ENCODE measurements at regions not wholly inside any gene's neighbourhood (a gene's known extent, or its start where the extent isn't known, plus 50 kb on each side); places are given as distances from the start of the nearest gene placed in this dataset.

DNA sequence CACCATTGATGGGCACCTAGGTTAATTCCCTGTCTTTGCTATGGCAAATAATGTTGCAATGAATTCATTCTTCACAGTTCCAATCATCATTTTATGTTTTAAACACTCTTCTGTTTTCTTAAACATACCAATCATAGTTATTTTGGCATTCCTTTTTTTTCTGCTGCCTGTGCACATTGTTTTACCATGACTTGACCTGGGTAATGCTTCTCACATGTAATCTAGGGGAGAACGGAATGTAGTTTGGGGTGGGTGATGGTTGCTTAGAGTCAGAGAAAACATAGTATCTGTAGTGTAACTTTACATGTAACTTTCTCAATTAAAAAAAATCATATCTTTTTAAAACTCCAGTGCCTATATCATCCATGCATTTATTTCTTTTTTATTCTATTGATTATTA, 1945.3 kb upstream of the RAG2 start:
- Histone ChIP-seq H3K9ac (ENCODE audit: control insufficient read depth, insufficient read depth, low read length) (no peak overlapping the region), H3K4me2 (ENCODE audit: control insufficient read depth, insufficient read depth) (no peak overlapping the region), H3K27ac (ENCODE audit: control insufficient read depth, insufficient read depth) (no peak overlapping the region), H2AFZ (ENCODE audit: control insufficient read depth, low read depth, low read length) (no peak overlapping the region), H3K4me3 (no peak overlapping the region), H3K79me2 (ENCODE audit: control insufficient read depth, insufficient read depth, low read length) (no peaks in the 10 kb centered on the region), H3K36me3 (ENCODE audit: control insufficient read depth in 2 of 2, insufficient read depth in 2 of 2, low read length in 1 of 2) (no peaks in the 10 kb centered on the region), H4K20me1 (ENCODE audit: control insufficient read depth, insufficient read depth) (no peaks in the 10 kb centered on the region), H3K4me1 (ENCODE audit: control insufficient read depth, insufficient read depth, low read length) (no peaks in the 10 kb centered on the region), H3K9me3 (replicated peaks; ENCODE audit: control insufficient read depth, insufficient read depth, low read length) (no peaks in the 10 kb centered on the region), H3K27me3 (replicated peaks in 1 of 2; ENCODE audit: control insufficient read depth in 2 of 2, insufficient read depth in 2 of 2, low read length in 1 of 2) (no peaks in the 10 kb centered on the region)
- ChIA-PET SMC1A (ENCODE audit: uncharacterized antibody, unreplicated experiment) (no interaction called here), CTCF (no interaction called here), RAD21 (ENCODE audit: unreplicated experiment) (no interaction called here), POLR2A (no interaction called here)
- ATAC-seq (no peak), DNase-seq (ENCODE audit: low read depth, low spot score) (no peak), FAIRE-seq (no peak)
- BruUV-seq (replicated peaks): no TSS peak
- intact Hi-C loops (cut with micrococcal nuclease; ENCODE audit: unreplicated experiment) (no loop called here), in situ Hi-C loops (cut with MboI) (no loop called here)
- WGBS (ENCODE audit: insufficient coverage, insufficient replicate concordance, low lambda C conversion rate, missing lambda C conversion rate): 45% methylated on average over 1 of the region's 1 CpG
- TF ChIP-seq CHD2 (IDR thresholded peaks at IDR 0.05; ENCODE audit: borderline replicate concordance, low read depth, low read length) (no peak), FOXK2 (IDR thresholded peaks at IDR 0.05) (no peak), KAT2A (conservative IDR thresholded peaks at IDR 0.05; ENCODE audit: control insufficient read depth, low read depth, low read length) (no peak), EGR1 (IDR thresholded peaks at IDR 0.05; ENCODE audit: borderline replicate concordance in 1 of 2, low read depth in 2 of 2, low read length in 2 of 2) (no peak), GABPA (IDR thresholded peaks at IDR 0.05; ENCODE audit: low read depth) (no peak), DPF2 (IDR thresholded peaks at IDR 0.05) (no peak), GATAD2B (conservative IDR thresholded peaks at IDR 0.05; ENCODE audit: low read depth) (no peak), HCFC1 (IDR thresholded peaks at IDR 0.05; ENCODE audit: low read length) (no peak), RFX5 (IDR thresholded peaks at IDR 0.05; ENCODE audit: low read depth, low read length) (no peak)
- TF ChIP-seq, protein P1, sequence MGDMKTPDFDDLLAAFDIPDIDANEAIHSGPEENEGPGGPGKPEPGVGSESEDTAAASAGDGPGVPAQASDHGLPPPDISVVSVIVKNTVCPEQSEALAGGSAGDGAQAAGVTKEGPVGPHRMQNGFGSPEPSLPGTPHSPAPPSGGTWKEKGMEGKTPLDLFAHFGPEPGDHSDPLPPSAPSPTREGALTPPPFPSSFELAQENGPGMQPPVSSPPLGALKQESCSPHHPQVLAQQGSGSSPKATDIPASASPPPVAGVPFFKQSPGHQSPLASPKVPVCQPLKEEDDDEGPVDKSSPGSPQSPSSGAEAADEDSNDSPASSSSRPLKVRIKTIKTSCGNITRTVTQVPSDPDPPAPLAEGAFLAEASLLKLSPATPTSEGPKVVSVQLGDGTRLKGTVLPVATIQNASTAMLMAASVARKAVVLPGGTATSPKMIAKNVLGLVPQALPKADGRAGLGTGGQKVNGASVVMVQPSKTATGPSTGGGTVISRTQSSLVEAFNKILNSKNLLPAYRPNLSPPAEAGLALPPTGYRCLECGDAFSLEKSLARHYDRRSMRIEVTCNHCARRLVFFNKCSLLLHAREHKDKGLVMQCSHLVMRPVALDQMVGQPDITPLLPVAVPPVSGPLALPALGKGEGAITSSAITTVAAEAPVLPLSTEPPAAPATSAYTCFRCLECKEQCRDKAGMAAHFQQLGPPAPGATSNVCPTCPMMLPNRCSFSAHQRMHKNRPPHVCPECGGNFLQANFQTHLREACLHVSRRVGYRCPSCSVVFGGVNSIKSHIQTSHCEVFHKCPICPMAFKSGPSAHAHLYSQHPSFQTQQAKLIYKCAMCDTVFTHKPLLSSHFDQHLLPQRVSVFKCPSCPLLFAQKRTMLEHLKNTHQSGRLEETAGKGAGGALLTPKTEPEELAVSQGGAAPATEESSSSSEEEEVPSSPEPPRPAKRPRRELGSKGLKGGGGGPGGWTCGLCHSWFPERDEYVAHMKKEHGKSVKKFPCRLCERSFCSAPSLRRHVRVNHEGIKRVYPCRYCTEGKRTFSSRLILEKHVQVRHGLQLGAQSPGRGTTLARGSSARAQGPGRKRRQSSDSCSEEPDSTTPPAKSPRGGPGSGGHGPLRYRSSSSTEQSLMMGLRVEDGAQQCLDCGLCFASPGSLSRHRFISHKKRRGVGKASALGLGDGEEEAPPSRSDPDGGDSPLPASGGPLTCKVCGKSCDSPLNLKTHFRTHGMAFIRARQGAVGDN (IDR thresholded peaks at IDR 0.05): no peak
- TF ChIP-seq, protein P2, sequence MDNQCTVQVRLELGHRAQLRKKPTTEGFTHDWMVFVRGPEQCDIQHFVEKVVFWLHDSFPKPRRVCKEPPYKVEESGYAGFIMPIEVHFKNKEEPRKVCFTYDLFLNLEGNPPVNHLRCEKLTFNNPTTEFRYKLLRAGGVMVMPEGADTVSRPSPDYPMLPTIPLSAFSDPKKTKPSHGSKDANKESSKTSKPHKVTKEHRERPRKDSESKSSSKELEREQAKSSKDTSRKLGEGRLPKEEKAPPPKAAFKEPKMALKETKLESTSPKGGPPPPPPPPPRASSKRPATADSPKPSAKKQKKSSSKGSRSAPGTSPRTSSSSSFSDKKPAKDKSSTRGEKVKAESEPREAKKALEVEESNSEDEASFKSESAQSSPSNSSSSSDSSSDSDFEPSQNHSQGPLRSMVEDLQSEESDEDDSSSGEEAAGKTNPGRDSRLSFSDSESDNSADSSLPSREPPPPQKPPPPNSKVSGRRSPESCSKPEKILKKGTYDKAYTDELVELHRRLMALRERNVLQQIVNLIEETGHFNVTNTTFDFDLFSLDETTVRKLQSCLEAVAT (IDR thresholded peaks at IDR 0.05): no peak
- TF ChIP-seq, protein P3, sequence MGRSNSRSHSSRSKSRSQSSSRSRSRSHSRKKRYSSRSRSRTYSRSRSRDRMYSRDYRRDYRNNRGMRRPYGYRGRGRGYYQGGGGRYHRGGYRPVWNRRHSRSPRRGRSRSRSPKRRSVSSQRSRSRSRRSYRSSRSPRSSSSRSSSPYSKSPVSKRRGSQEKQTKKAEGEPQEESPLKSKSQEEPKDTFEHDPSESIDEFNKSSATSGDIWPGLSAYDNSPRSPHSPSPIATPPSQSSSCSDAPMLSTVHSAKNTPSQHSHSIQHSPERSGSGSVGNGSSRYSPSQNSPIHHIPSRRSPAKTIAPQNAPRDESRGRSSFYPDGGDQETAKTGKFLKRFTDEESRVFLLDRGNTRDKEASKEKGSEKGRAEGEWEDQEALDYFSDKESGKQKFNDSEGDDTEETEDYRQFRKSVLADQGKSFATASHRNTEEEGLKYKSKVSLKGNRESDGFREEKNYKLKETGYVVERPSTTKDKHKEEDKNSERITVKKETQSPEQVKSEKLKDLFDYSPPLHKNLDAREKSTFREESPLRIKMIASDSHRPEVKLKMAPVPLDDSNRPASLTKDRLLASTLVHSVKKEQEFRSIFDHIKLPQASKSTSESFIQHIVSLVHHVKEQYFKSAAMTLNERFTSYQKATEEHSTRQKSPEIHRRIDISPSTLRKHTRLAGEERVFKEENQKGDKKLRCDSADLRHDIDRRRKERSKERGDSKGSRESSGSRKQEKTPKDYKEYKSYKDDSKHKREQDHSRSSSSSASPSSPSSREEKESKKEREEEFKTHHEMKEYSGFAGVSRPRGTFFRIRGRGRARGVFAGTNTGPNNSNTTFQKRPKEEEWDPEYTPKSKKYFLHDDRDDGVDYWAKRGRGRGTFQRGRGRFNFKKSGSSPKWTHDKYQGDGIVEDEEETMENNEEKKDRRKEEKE (IDR thresholded peaks at IDR 0.05): no peak
- TF ChIP-seq, protein P4, sequence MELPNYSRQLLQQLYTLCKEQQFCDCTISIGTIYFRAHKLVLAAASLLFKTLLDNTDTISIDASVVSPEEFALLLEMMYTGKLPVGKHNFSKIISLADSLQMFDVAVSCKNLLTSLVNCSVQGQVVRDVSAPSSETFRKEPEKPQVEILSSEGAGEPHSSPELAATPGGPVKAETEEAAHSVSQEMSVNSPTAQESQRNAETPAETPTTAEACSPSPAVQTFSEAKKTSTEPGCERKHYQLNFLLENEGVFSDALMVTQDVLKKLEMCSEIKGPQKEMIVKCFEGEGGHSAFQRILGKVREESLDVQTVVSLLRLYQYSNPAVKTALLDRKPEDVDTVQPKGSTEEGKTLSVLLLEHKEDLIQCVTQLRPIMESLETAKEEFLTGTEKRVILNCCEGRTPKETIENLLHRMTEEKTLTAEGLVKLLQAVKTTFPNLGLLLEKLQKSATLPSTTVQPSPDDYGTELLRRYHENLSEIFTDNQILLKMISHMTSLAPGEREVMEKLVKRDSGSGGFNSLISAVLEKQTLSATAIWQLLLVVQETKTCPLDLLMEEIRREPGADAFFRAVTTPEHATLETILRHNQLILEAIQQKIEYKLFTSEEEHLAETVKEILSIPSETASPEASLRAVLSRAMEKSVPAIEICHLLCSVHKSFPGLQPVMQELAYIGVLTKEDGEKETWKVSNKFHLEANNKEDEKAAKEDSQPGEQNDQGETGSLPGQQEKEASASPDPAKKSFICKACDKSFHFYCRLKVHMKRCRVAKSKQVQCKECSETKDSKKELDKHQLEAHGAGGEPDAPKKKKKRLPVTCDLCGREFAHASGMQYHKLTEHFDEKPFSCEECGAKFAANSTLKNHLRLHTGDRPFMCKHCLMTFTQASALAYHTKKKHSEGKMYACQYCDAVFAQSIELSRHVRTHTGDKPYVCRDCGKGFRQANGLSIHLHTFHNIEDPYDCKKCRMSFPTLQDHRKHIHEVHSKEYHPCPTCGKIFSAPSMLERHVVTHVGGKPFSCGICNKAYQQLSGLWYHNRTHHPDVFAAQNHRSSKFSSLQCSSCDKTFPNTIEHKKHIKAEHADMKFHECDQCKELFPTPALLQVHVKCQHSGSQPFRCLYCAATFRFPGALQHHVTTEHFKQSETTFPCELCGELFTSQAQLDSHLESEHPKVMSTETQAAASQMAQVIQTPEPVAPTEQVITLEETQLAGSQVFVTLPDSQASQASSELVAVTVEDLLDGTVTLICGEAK (IDR thresholded peaks at IDR 0.05; ENCODE audit: borderline replicate concordance): no peak

Measured in GM12878 (cell line).